ENCODE measurements at regions not wholly inside any gene's neighbourhood (a gene's known extent, or its start where the extent isn't known, plus 50 kb on each side); places are given as distances from the start of the nearest gene placed in this dataset.

DNA sequence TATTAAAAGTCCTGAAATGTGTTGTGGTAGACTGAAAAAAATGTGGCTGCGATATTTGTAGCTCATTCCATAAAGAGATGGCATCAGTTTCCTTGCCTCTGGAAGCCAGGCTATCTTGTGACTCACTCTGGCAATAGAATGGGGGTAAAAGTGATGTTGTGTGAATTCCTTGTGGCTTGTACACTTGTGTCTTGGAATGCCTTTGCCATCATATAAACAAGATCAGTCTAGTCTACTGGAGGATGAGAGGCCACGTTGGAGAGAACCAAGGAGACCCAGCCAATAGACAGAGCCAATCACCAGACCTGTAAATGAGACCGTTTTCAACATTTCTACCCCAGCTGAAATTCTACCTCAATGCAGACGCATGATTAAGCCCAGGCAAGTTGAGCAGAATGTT, 254.1 kb downstream of the TRIB2 start:
- peak; percentile 87 for DNase-seq (ENCODE audit: low read depth)

DNA sequence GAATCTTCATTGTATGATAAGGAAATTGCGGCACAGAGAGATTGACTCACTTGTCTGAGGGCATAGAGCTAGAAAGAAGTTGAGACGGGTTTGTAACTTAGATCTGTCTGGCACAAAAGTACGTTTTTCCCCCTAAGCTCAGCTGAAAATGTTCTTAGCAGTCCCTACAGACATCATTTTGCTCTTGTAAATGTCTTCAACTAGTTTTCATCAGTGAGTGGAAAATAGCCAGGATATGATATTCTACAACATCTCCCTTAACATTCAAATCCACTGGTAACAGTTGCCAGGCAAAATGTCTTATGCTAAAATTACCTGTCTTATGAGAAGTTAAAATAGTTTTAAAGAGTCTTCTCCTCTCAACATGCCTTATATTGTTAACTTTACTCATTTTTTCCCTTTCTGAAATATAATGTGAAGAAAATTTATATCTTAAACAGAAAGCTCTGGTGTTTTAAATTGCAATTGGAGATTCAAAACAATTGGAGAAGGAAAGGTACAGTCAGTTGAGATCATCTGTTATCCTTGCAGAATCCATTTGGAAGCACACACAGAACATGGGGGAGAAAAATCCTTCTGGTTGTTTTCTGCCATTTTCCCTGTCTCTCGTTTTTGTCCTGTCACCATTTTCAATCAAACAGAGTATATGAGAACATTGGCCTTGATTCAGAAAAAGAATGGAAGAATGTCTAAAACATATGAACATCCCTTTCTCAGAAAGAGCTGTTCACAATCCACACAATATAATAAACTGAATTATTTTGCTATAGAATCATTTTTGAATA, 255.0 kb downstream of the TRIB2 start:
- DNase-seq (ENCODE audit: low read depth) = no peak

DNA sequence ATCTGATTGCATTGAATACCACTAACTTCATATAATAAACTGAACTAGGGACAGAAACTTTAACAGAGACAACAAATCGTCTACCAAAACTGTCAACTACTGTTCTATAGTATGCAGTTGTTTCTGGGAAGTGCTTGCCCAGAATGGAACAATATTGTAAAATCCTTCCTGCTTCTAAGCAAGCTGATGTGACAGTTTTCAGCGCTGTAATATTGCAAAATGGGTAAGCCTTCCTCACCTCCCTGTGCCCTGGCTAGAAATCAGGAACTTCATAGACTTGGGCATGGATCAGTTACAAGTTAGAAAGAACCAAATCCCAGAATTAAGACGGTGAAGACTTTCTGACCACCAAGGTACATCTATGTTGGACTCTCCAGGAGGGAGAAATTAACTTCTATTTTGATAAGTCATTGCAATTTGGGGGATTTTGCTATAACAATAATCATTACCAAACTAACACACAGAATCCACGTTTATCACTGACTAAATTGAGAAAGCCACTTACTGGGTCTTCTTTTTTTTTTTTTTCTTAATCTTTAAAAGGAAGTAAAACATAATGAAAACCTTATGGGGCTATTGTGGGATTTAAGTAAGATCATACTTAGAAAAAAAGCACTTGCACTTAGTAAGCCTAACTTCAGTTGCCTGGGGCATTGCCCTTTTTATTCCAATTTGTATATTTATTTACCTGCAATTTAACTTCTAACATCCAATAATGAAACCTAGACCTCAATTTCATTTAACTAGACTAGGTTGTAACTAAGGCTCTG, 261.5 kb downstream of the TRIB2 start:
- DNase-seq (ENCODE audit: low read depth) = no peak

DNA sequence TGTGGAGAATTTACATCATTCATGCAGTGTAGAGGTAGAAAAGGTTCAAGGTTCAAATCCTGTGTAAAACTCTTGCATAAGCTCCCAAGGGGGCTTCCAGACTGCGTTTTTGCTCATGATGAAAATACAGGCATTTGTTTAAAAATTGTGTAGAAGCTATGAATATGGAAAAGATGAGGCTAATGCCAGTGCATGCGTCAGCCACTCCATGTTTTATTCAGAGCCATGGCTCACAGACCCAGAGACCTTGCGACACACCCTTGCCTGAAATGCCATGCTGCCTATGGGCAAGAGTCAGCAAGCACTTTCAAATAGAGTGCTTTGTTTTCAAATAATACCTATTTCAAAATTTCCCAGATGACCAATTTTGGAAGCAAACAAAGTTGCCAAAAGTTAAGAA, 262.3 kb downstream of the TRIB2 start:
- no peak for DNase-seq (ENCODE audit: low read depth)

DNA sequence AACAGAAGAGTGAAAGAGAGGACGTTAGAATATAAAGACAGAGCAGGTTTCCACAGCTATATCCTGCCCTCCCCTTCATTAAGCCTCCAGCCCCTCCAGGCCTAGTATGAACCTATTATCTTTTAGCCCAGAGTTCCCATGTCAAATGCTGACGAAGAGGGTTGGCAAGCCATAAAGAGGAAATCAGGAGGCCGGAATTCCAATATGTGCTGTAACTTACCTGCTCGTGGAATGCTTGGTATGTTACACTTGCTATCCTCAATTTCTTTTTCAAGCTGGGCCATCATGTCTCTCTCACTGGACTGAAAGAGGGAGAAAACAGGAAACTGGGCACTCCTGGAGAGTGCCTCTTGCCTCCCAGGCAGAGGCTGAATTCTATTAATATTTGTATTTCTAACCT, 264.1 kb downstream of the TRIB2 start:
- DNase-seq (ENCODE audit: low read depth) = no peak

DNA sequence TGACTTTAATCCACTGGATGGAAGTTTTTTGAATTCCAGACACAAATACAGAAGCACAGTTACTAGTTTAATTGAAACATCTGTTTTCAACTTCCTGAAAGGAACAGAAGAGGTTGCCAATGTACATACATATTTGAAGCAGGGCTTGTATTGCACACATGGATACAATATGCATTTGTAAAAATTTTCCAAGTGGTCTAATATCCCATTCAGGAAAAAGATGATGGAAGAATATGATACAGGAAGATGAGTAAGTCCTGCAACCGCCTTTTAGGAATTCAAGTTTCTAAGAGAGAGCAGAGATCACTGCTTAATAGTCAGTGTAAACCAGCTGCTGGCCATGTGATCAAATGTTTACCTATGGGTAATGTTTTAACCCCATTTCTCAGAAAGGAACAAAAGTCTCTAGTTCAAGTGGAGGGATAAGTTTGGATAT, 265.4 kb downstream of the TRIB2 start:
- DNase-seq (ENCODE audit: low read depth) = peak; percentile 71

DNA sequence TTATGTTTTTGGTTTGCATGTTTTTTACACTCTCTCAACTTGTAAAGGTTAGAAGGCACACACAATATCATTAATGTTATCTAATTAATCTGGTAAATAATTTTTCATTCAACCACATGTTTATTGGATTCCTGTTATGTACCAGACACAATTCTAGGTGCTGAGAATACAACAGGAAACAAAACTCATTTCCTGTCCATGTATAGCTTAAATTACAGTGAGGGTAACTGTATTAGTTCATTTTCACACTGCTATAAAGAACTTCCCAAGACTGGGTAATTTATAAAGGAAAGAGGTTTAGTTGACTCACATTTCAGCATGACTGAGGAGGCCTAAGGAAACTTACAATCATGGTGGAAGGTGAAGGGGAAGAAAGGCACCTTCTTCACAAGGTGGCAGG, 270.5 kb downstream of the TRIB2 start:
- no peak for DNase-seq (ENCODE audit: low read depth)

DNA sequence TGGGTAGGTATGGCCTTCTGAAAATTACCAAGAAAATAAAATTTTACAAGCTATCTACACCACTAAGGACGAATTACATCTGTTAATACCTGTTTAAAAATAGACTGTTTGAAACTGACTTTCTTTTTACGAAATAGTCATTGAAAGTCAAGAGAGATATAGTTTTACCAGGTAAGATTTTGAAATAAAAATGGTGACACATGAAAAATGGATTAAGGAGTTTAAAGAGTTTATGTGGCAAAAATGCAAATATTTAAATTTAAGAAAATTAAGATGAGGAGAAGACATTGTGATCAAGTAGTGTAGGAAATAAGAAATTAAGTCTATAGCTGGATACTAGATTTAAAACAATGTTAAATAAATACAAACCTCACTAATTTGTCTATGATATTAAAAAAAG, 271.5 kb downstream of the TRIB2 start:
- no peak for DNase-seq (ENCODE audit: low read depth)

DNA sequence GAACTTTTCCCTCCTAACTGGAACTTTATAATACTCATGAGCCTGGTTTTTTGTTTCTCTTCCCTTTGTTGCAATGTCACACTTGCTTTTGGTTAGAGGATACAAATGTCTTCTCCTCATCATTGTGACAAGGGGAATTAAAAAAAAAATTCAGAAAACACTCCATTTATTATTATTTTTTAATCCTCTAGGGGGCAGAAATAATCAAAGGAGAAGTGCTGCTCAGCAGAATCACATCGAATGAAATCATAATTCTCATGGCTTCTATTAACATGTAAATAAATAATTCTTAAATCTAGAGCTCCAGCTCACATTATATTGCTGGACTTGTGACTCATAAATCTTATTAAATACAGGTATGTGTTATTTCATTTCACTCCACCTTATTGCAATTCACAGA, 273.8 kb downstream of the TRIB2 start:
- DNase-seq (ENCODE audit: low read depth) = no peak

DNA sequence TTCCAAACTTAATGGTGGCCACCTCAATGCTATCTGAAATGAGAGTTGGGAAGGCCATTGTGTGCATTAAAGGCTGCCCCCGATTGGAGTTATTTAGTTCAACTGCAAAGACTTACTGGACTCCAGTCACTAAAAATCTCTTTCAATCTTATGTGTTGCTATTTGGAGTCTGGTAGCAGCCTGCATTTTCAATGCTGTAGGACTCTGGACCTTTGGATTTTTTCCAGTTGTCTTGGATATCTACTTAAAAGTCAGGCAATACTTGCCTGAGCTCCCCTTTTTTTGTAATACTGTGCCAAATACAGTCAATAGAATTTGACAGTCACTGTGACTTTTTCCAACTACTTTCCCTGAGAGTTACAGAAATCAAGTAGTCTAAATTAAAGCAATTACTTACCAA, 281.9 kb downstream of the TRIB2 start:
- DNase-seq (ENCODE audit: low read depth) = no peak

DNA sequence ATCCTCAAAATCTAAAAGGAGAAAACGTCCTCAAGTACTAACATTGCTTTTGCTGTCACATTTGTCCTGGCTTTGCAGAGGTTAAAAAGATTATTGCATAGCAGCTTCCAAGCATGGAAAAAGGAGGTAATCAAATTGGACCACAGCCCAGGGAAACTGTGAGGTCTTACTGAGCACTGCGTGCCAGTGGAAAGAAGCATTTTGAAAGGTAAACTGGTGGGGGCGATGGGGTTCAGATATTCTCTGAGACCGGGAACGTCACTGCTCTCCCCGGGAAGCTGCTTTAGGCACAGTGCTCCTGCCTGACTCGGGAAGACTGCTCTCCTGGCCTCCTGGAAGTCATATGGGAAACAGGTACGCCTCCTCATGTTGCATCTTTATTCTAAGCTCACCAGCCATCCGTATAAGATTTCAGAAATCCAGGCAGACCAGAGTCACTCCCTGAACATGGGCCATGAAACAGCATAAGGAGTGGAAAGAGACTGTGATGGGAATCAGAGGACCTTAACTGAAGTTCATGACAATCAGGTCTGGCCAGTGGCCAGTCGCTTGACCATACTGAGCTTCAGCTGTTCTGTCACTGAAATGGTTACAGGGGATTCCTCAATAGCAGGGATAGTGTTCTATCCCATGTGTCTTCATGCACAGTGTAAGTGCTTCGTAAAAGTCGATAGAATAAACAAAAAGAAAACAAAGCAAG, 284.1 kb downstream of the TRIB2 start:
- DNase-seq (ENCODE audit: low read depth) = no peak

DNA sequence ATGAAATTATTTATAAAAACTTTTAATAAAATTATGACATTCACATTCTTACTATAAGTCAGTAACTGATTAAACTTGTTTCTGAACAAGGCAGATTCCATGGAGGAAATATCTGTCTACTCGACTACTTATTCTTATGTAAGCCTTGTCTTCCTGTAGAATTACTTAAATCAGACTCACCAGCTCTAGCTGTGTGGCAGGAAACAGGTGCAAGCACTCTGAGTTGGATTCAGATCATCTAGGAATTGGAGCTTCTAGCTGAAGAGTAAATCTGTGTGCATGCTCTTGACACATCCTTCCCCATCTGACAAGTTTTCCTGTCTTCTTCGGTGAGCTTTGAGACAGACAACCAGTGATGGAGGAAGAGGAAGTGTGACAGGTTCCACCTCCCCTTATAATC, 284.7 kb downstream of the TRIB2 start:
- DNase-seq (ENCODE audit: low read depth) = no peak

DNA sequence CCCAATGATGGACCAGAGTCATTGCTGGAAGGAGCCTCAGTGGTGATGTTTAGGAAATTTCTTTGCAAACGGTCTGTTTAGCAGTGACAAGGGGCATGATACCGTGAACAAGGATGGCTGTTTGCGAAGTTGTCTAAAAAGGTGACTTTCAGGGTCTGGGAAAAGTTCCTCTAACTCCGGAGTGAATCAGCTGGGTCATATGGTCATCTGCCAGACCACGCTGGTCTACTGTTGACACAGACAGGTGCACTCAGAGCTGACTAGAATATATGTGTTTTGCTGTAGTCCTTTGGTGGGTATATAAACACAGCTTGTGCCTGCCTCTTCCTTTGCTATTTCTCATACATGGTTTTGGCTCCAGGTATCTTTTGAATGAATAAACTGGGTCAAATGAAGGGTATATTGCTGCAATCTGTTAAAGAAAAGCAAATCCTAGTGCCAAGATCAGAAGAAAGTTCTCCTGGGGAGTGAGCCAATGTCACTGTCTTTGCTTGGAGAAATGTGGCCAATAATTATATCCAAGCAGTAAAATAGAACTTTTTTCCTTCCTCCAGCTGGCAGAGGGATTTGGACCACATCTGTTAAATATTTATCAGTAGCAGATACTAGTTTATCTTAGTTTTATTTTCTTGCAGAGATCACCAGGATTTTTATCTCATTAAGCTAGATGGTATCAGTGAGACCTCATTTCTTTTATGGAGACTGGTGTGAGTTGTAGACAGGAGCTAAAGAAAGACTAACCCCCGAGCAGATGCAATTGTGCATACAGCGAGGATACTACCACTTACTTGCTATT, 286.0 kb downstream of the TRIB2 start:
- DNase-seq (ENCODE audit: low read depth) = no peak

DNA sequence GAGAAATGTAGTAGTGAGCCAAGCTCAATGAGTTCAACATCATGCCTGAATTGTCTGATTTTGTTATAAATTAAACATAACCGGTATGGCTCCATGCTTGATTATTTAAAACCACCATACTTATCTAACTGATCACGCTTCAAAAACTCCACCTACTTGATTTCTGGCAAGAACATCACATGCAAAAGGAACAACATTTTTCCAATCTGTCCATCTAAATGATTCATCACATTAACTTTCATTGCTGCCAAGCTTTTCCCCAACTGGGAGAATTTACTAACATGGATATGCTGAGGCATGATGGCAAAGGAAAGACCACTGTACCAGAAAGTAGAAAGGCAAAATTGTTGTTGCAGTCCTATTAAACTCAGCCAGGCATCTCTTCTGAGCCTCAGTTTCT, 286.8 kb downstream of the TRIB2 start:
- DNase-seq (ENCODE audit: low read depth) = peak; percentile 68

DNA sequence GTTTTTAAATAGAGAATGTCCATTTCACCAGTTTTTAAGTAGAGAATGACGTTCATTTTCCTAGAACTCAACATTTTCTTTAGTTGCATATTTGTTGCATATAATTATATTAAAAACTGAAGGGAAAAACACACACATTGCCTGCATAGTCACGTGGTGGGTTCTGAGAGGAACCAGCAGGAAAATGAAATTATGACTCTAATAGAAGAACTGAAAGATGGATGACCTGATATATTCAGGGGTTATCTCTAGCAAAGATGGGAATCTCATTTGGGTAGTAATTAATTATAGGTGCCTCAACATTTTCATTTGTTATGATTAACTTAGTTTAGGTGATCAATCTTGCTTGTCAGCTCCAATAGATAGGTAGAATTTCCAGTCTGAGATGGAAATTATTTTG, 288.3 kb downstream of the TRIB2 start:
- no peak for DNase-seq (ENCODE audit: low read depth)

DNA sequence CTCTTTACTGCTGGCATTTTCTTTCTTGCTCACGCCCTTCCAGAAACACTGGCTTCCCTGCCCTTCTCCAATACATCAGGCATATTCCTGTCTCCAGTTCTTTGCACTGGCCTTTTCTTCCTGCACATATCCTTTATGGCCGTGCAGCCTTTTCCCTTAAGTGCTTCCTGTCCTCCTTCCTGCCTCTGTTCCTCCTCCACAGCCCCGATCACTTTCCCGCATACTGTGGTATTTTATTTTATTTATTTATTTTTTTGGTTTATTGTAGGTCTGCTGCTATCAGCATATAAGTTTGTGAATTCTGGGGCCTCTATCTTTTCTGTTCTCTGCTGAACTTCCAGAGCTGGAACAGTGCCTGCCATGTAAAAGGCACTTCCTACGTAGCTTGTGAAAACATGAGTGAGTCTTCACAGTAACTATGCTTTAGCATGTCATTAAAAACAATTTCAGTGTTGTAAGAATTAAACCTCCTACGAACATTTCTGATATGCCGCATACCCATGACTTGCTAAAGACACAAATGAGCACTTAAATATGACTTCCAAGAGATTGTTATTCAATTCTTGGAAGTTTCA, 289.1 kb downstream of the TRIB2 start:
- DNase-seq (ENCODE audit: low read depth) = no peak

DNA sequence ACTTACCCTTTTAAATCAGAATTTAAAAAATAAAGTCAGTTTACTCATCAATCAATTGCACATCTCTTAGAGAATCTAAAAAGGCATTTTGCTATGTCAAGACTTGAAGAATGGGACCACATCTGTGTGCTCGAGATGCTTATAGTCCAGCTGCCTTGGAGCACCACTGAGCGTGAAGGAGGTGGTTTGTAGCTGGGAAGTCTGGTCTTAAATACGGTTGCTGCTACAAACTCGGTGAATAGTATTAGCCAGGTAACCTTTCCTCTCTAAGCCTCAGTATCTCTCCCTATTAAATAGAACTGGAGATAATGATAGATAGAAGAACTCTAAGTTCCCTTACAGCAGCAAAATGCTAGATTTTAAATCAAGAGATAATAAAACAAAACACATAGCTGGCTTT, 289.7 kb downstream of the TRIB2 start:
- DNase-seq (ENCODE audit: low read depth) = no peak

DNA sequence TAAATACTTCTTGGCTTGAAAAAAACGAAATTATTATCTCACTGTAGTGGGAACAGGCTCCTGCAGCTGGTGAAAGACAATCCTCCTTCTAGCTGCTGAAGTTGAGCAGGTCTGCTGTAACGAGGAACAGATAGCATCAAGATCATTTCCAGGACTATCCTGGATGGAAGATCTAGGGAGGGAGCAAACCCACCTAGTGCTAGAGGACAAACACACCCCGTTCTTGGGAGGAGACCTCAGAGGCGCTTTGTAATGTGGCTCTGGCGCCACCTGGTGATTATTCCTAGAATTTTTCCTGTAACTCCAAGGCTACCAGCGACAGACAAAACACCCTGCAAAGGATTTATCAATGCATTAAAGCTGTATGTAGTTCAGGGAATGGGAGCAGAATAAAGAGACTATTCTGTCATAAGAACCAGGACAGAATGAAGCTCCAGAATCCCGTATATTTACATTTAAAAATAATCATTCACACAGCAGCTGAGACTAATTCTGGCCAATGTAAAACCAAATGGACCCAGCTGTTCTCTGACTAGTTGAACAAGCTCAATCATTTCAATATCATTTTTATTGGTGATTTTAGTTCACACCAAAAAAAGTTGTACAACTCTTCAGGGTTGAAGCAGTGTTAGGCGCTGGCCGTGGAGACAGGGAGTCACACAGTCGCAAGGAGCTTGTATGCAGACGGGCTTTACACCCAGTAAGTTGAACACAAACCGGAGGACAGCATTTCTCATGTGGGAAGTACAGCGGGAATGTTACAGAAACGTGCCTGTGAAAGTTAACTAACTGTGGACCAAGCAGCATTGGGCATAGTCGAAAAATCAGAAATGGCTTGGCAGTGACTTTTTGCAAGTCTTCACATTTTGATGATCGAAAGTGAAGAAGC, 290.3 kb downstream of the TRIB2 start:
- DNase-seq (ENCODE audit: low read depth) = peak; percentile 78

DNA sequence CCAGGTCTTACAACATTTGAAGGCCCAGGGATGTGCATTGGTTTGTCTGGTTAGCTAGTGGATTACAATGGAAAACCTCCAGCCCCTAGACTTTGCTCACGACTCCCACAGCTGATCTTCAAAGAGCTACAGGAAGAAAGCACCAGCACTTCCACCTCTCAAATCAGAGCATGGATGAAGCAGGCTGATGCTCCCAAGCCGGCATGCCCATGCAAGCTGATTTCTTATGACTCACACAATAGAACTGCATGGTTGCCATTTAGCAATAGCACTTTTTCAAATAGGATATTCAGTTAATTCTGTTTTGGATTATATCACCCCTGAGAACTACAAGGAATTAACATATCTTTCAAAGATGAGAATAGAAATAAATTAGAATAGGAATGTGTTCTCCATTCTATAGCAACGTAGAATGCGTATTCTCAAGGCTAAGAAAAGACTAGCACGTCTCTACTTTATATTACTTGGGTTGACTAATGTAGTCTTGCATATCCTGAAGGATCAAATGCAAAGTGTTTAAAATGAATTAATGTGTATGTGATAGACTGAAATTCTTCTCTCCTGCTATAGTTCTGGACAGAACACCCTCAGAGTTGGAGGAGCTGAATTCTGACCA, 292.4 kb downstream of the TRIB2 start:
- peak; percentile 54 for DNase-seq (ENCODE audit: low read depth)

DNA sequence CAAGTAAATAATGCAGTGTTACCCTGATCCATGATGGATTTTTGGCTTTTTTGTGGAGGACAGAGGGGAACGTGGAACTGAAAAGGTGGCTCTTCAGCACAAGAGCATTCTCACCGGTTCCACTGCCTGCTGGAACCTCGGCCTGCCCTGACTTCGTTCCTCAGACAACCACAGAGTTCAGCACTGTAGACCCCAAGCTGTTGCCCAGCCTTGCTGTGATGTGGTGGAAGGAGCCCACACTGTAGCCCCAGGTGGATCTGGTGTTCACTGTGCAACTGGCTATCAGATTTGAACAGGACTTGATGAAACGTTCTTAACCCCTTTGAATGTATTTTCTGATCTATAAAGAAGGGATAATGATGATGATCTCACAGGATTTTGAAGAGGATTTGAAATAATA, 293.5 kb downstream of the TRIB2 start:
- no peak for DNase-seq (ENCODE audit: low read depth)
